NCI-H2081 (cell line): ENCODE measurements at regions not wholly inside any gene's neighbourhood (a gene's known extent, or its start where the extent isn't known, plus 50 kb on each side); places are given as distances from the start of the nearest gene placed in this dataset.

ENCODE experiments used
- DNase-seq, 2 experiments: peaks; one replicate each; lab custom pipeline; 2025; lab: John Stamatoyannopoulos, UW

DNA sequence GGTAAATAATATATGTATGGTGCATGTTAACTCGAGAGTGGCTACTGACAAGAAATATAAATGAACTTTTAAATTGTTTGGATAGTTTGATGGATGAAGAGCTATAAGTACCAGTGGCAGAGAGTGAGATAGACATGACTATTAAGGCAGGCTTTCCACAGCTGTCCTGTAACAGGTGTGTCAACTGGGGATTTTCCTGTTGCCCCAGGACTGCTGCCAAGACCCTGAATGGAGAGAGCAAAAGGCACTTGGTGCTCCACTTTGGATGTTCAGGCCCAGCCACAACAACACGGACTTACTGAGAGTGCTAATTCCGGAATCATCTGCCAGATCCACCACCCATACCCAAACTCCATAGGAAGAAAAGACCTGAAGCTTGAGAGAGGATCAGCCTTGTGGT is 215.1 kb downstream of the SEC61B start:
- peak in 1 of 2 experiments; percentile 17 for DNase-seq

DNA sequence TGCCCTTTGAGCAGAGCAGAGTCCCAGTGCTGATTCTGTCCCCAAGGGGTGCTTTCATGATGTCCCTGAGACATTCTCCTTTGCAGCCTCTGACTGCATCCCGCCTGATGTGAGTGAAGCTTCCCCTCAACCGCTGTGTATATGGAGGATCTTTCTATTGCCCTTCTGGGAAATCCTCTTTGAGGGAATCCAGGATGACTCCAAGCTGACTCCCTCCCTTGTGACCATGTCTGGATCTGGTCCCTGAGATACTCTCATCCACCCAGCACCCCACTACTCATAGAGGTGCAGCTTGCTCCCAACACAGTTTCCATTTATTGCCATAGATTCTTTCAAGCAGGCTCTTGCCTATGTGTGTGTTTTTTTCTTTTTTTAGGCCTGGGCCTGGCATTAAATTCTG is 216.5 kb downstream of the SEC61B start:
- DNase-seq, result no peak

DNA sequence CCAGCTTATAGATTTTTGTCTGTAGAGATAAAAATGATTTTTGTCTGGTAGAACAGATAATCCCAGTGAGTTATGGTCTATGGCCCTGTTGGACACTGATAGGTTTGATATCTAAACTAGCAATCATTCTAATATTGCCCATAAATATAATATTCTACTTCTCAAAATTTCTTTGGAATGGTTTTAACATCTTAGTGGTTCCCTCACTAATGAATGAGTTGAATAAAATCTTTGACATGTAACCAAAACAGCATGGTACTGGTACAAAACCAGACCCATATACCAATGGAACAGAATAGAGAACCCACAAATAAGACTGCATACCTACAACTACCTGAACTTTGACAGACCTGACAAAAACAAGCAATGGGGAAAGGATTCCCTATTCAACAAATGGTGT is 219.7 kb downstream of the SEC61B start:
- no peak for DNase-seq

DNA sequence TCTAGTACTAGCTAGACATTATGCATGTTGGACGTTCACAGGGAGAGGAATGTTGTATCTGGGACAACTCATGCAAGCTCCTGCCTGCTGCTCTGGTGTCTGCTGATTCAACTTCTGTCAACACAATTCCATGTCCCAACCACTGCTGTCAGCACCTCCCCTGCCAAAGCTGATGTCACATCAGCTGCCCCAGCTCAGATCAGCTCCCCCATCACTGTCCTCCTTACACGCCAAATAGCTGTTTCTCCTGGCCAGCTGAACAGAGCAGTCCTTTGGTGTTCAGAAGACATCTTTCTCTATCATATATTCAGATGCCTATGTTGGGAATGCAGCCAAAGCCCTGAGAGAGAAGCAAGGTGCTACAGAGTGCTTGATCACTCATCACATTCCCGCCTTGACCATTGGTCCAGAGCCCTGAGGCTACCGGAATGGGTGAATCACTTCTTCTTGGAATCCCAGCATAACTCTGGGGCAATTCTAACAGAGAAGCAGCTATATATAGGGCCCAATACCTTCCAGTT is 223.3 kb downstream of the SEC61B start:
- DNase-seq, result no peak

DNA sequence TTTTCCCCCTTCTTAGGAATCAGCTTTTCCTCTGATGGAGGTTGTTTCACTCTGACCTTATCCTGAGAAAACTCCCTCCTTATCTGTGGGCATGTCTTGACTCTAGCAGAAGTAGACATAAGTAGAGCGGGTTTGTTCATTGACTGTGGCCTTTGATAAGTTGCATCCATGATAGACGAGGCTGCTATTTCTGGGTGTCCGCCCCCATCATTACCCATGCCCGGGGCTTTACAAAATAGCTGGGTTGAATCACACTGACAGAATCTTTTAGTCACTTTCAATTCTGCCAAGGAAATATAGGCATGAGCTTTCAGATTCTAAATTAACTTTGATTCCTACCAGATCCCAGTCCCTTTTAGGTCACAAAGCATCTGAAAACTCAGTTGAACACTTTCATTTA is 223.8 kb downstream of the SEC61B start:
- DNase-seq, result no peak

DNA sequence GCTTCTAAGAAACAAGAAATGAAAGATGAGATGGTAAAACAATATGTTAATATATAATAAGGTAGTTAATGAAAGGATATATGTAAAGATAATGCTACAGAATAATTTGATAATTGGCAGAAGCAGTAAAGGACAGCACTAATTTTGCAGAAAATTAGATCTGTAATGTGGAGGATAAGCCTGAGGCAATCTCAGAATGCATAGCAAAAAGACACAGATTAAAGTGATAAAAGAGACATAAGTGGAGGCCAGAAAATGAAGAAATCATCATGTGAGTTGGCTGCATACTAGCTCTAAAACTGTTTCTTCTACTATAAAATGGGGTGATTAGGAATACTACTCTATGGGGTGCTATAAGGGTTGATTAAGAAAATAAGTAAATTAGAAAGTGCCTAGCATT is 225.9 kb downstream of the SEC61B start:
- DNase-seq, result no peak

DNA sequence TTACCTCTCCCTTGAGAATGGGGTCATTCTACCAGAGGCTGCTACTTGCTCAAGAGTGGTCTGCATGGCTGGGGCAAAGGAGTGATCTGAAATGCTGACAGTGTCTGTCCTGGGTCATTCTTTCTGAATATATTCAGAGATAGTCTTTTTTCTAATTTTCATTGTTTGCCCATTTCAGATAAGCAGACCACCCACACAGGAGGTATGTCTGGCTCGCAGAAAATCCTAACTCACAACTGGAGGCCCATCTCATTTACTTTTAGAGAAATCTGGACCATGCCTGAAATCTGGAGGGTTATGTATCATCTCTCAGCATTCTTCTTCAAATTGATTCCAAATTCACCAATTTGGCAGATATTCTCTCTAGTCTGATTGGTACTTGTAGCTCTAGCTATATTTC is 227.6 kb downstream of the SEC61B start:
- no peak for DNase-seq

DNA sequence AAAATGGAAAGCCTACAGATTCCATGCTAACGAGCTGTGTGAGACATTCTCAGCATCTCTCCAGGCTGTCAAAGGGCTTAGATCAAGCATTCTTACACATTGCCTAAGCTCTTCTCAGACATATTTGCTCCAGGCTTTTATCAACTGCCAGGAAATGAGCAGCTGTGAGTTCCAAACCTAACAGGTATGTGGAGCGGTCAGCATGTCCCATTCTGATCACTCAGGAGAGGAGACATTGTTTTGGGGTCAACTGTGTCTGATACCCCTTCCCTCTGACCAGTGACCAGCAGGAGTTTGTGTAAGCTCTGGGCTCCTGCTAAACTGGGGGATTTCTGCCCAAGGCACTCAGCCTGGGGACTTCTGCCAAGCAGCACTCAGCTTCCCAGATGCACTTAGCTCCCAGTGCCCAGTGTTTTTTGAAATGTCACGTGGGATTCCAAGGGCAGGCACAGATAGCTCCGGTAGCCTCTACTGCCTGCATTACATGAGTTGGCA is 229.1 kb downstream of the SEC61B start:
- no peak for DNase-seq

DNA sequence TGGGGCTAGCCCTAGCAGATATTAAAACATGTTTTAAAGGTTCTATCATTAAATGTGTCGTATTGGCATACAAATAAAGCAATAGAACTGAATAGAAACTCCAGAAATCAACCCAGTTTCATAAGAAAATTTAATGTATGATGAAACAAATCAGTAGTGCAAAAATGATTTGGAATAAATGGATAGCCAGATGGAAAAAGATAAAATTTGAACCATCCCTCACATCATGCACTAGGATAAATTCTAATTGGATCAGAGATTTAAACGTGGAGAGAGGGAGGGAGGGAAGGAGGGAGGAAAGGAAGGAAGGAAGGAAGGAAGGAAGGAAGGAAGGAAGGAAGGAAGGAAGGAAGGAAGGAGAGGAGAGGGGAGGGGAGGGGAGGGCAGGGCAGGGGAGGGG is 235.3 kb downstream of the SEC61B start:
- no peak for DNase-seq

DNA sequence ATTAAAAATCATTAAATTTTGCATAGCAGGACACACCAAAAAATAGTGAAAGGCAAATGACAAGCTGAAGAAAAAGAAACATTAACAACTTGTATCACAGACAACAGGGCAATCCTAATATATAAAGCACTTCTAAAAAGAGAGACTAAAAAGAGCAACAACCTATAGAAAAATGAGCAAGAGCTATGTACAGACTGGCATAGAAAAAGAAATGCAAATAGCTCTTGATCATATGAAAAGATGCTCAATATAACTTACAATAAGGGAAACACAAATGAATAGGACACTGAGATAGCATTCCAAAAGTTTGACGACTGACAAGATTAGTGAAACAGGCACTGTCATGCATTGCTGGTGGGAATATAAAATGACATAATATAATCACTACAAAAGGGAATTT is 235.9 kb downstream of the SEC61B start:
- no peak for DNase-seq

DNA sequence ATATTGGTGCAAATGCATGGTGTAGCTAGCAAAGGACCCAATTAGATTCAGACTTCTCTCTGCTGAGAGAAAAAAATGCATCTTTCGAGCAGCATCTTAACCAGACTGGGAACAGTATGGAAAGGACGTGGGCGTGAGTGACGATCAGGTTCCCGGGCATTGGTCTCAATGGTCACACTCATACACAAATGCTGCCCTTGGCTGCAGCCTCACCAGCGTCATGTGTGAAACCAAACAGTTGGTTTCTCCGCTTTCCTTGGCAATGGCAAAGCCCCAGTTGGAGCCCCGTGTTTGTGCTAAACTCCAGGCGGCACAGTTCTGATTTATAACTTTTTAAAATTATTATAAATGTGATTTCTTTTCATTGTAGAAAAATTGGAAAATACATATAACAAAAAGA is 237.8 kb downstream of the SEC61B start:
- DNase-seq, result no peak

DNA sequence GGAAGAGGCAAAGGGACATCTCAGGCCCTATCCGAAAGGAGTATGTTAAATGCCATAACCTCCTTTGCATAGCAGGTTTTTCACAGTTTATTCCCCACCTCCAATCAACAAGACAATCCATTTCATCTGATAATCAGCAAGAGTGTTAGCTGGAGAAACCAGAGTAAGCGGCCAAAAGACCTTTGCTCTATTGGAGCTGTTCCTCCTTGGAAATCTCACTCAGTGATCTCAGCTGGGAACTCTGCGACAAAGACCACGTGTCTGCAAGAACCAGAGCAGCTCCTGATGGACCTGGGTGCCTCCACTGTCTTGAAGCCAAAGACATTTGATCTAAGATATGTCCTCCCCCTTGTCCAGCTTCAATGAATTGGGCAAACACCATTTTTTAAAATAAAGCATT is 241.0 kb downstream of the SEC61B start:
- DNase-seq, result no peak

DNA sequence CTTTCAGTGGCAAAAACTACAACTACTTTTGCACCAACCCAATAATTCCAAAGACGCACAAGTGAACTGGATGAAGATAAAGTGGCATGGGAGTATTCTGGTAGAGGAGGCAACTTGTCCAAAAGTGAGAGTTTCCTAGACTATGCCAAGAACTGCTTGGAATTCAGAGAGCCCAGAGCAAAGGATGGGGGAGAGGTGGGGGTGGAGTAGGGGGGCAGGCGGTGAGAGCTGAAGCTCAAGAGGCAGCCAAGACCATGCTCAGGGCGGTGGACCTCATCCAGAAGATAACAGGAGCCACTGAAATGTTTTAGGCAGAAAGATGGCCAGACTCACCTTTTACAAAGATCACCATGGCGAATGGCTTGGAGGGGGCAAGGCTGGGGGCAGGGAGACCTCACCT is 242.5 kb downstream of the SEC61B start:
- no peak for DNase-seq

DNA sequence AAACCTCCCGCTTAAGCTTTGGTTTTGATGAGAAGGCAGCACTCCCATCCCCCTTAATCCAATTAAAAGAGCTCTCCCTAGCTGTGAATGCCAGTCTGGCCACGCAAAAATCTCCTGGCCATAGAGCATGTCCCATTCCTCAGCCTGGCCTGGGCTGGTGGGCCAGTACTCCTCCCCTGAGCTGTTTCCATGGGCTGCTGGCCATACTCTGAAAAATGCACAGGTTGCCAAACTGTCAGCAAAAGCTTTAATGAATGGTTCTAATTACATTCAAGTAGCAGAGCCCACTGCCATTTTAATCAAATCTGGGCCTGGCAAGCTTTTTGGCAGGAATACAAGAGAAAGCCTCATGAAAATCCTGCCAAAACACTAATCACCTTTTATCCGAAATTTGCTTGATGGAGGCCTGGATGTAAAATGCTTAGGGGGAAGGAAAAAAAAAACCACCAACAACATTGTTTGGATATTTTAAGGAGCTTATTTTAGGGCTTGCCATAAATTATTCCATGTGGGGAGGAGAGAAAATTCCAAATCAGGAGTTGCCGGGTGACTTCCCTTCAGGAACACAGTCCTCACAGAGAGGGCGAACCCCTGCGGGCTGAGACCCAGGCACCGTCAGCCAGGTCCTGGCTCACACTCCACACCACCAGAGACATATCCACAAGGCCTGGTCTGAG is 243.3 kb downstream of the SEC61B start:
- peak; percentile 80 to 91 for DNase-seq

DNA sequence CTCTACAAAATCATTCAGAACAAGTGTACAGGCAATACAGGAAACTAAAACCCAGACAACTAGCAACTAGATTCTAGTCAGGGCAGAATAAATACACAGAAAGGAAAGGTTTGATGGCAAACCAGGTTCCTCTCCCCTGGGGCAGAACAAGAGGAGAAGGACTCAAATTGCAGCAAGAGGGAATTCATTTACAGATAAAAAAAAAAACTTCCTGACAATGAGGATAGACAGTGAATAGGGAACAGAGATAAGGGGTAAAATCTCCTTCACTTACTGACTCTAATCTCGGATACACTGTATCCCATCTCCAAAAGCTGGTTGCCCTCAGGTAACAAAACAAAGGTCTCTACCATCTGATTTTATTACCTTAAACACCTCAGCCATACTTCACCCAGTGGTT is 244.0 kb downstream of the SEC61B start:
- peak in 1 of 2 experiments; percentile 1 for DNase-seq

DNA sequence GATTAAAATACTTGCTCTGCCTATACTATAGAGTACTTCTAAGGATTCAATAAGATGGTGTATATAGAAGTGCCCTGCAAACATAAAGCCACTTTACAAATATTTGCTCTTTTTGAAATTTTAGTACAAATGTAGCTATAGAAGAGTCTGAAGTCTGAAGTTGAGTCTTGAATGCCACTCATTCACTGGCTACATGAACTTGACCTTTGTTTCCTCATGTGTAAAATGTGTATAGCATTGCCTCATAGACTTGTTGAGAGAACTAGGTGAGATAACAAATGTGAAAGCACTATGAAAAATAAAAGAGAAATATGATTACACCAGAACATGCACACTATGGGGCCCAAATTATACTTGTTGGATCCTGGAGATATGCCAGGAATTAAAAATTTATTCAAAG is 244.7 kb downstream of the SEC61B start:
- DNase-seq, result peak in 1 of 2 experiments; percentile 2

DNA sequence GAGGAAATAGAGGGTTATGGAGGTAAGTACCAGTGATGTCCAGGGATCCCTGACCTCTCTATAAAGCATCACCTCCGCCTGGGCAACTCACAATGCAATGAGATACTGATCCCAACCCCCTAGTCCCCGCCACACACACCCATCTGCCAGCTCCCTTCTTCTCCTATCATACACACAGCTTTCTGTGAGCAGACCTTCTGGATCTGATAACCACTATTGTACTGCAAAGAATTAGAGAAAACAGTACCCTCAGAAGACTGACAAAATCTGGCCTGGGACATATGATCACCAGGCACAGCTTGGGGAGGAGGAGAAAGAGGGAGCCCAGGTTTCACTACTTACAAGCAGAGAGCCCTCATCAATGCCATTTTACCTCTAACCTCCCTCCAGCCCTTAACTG is 249.0 kb downstream of the SEC61B start:
- no peak for DNase-seq

DNA sequence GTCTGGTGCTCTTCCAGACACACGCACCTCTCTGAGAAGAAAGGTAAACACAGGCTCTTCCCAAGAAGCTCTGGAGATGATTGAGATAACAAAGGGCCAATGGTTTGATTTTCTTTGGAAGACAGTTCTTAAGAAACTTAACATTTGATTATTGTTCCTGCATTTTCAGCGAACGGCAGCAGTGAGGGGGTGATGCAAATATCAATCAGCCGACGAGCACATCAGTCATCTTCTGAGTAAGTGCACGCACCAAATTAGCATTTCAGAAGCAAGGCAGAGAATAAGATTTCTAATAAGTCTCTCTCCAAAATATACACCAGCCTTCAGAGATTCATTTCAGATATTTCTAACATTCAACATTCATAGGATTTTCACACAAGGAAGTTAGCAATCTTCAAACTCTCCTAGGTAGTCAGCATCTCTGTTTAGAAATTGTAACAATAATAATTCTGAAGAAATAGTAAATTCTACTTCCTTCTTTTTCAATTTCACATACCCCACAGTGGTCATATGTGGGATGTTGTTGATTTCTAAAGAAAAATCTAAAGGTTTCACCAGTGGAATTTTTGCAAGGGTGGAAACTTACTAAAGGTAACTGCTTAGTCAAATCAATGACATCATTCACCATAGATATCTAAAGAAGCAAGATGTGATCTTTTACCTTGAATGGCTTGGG is 250.3 kb downstream of the SEC61B start:
- DNase-seq, result no peak

DNA sequence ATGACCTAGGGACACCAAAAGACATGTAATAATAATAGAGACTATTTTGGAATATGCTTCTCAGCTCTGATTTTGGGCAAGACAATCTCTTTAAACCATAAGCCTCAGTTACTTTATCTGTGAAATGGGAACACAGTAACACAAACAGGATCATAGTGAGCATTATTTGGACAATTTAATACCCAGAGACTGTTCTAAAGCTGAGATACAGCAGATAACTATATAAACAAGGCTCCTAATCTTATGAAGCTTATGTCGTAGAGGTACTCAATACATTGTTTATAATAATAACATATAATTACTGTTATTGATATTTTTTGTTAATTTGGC is 250.8 kb downstream of the SEC61B start:
- DNase-seq, result no peak

DNA sequence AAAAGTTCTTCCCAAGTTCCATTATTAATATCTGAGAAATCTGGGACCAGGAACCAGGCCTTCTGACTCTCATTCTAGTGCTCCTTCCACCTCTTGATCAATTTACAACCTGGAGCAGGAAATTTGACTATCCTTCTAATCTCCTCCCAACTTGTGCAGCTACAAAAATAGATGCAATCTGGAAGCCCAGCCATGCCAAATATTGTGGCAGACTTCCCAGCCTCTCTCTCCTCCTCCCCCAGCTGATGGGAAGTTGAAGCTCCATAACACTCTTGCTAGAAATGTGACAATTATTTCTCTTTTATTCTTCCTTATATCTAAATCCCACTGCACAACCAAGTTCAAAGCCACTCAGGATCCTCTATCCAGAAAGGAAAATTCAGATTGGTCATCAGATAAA is 252.1 kb downstream of the SEC61B start:
- DNase-seq, result no peak

DNA sequence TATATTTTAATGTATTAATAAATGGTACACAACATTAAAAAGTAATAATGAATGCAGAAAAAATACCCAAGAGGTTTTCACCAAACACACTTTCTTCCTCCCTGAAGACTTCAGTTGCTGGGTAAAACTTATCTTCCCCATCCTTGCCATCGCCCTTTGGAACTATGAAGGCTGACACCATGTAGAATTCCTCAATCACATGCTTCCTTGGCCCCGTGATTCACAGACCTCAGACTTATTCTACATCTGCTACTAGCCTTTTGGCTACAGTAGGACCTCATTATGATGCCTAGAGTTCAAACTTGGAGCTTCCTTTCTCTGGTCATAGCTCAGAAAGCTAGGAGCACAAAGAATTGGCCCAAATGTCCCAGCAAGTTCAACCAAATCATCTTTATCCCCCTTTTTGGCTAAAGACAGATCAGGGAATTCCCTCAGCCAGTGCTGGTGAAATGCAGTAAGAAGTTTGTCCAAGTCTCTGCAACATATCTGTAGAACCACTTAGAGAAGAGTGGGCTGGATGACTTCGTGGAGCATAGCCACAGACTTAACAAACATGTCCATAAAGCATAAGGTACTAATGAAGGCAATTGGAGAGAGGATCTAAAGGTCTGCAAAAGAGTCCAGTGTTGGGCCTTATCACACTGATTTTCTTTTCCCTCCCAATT is 253.5 kb downstream of the SEC61B start:
- DNase-seq, result no peak

DNA sequence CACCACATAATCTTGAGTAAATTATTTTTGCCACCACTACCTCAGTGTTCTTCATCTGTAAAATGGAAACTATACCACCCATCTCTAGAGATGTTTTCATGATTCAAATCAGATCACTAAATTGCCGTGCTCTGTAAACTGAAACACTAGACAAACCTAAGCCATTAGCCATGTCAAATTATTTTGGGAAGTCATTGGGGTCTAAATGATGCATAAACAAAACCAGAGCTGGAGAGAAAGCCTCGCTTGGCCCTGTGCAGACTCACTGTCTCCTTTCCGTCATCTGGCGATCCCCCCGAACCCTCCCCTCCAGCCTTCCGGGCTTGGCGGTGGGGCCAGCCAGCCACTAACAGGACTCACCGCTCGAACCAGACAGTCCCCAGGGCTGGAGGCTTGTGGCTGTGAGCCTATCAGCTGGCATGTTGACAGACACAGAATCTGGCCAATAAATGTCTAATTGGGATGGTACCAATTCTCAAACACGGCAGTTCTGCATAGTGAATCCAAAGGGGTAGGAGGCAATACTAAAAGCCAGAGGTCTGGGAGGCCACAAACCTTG is 256.5 kb downstream of the SEC61B start:
- no peak for DNase-seq

DNA sequence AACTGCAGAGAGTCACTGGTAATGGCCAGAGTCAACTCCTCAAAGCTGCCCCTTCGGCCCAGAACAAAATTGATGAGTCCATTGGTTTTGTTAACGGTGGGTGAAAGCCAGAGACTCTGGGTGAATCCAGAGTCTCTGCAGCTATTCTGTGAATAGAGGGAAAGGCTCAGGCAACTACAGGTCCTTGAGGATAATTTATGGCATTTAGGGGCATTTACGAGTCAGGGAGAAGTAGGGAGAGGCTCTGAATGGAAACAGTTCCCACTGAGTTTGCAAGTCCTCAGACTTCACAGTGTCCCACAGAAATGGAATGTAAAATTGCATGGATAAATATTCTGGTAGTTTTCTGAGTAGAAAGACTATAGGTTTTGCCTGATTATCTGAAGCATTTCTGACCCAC is 257.8 kb downstream of the SEC61B start:
- DNase-seq, result no peak
